OCI-LY3 (cell line): ENCODE measurements at regions not wholly inside any gene's neighbourhood (a gene's known extent, or its start where the extent isn't known, plus 50 kb on each side); places are given as distances from the start of the nearest gene placed in this dataset.

Experiments used
- H2AFZ ChIP-seq: fragments of 200-600, 300-600 bp; shearing (Covaris generic); 2 replicates; pipeline ENCODE4 v1.6.0; 2014; ENCODE audit warnings: antibody characterized with exemption, low read depth, low read length
- H3K27ac ChIP-seq: fragments of 200-600, 300-600 bp; sonication (generic); 2 replicates; pipeline ENCODE4 v1.5.1; 2014; ENCODE audit warnings: mild to moderate bottlenecking, low read length, moderate library complexity, mixed read lengths
- H3K27me3 ChIP-seq: fragments of 200-600, 300-600 bp; sonication (generic); 2 replicates; pipeline ENCODE4 v1.6.1; 2014; ENCODE audit warnings: low read depth, low read length, mixed read lengths
- H3K36me3 ChIP-seq: fragments of 200-600, 300-600 bp; sonication (generic); replicated peaks from 2 replicates; pipeline ENCODE3; 2014; ENCODE audit warnings: low read depth, low read length, mixed read lengths
- H3K4me1 ChIP-seq: fragments of 300-600, 200-600 bp; sonication (generic); 2 replicates; pipeline ENCODE4 v1.6.1; 2014; ENCODE audit warnings: low read length, mixed read lengths
- H3K4me2 ChIP-seq: fragments of 200-600, 300-600 bp; sonication (generic); 2 replicates; pipeline ENCODE4 v1.6.1; 2014; ENCODE audit warnings: low read length, mixed read lengths
- H3K4me3 ChIP-seq: fragments of 300-600, 200-600 bp; sonication (generic); 2 replicates; pipeline ENCODE4 v1.5.1; 2014; ENCODE audit warnings: antibody characterized with exemption, mild to moderate bottlenecking, low read length, moderate library complexity
- H3K79me2 ChIP-seq: fragments of 300-600, 200-600 bp; shearing (Covaris generic); 2 replicates; pipeline ENCODE4 v1.6.1; 2014; ENCODE audit warnings: mild to moderate bottlenecking, low read length, mixed read lengths
- H3K9ac ChIP-seq: fragments of 300-600, 200-600 bp; shearing (Covaris generic); 2 replicates; pipeline ENCODE4 v1.6.0; 2014; ENCODE audit warnings: mild to moderate bottlenecking, low read length, moderate library complexity
- H3K9me3 ChIP-seq: fragments of 200-600, 300-600 bp; shearing (Covaris generic); 2 replicates; pipeline ENCODE4 v1.6.1; 2014; ENCODE audit warnings: low read length, mixed read lengths; ENCODE audit not compliant: insufficient read depth
- H4K20me1 ChIP-seq: fragments of 200-600, 300-600 bp; sonication (generic); 2 replicates; pipeline ENCODE4 v1.6.1; 2016; ENCODE audit warnings: low read length, mixed read lengths; ENCODE audit not compliant: insufficient read depth
- CTCF ChIP-seq: fragments of 200-600, 300-600 bp; sonication (generic); IDR thresholded peaks from 2 replicates; pipeline ENCODE4 v1.5.1; 2014; ENCODE audit warnings: antibody characterized with exemption, low read length, low read depth
- EZH2phosphoT487 ChIP-seq: fragments of 200-600 bp; shearing (Covaris generic); IDR thresholded peaks from 2 replicates; pipeline ENCODE4 v1.6.1; 2018; ENCODE audit warnings: antibody characterized with exemption, mixed run types, low read depth

- Histone ChIP-seq H3K4me1 (no peaks in the 10 kb centered on the region), H3K4me3 (no peak overlapping the region), H3K27ac (no peak overlapping the region), H3K4me2 (no peak overlapping the region), H3K9ac (no peak overlapping the region), H4K20me1 (no peaks in the 10 kb centered on the region), H3K27me3 (no peaks in the 10 kb centered on the region), H2AFZ (no peak overlapping the region), H3K79me2 (no peaks in the 10 kb centered on the region), H3K9me3 (no peaks in the 10 kb centered on the region), H3K36me3 (no peaks in the 10 kb centered on the region)
- TF ChIP-seq EZH2phosphoT487 (no peak), CTCF (no peak)
These were observed 209.3 kb downstream of the ZNF608 start for GRCh38 chr5:124537107-124537506.

GRCh38 chr5:124536333-124536732, 210.1 kb downstream of the ZNF608 start:
- H3K36me3 ChIP-seq = no peaks in the 10 kb centered on the region
- H3K79me2 ChIP-seq = no peaks in the 10 kb centered on the region
- H3K27ac ChIP-seq = no peak overlapping the region
- TF ChIP-seq CTCF (no peak), EZH2phosphoT487 (no peak)
- H3K4me3 ChIP-seq = no peak overlapping the region
- no peak overlapping the region for H3K9ac ChIP-seq
- no peaks in the 10 kb centered on the region for H3K9me3 ChIP-seq
- no peak overlapping the region for H3K4me2 ChIP-seq
- H4K20me1 ChIP-seq = no peaks in the 10 kb centered on the region
- no peak overlapping the region for H2AFZ ChIP-seq
- no peaks in the 10 kb centered on the region for H3K27me3 ChIP-seq
- no peaks in the 10 kb centered on the region for H3K4me1 ChIP-seq

GRCh38 chr5:124530916-124531315, 215.5 kb downstream of the ZNF608 start:
- no peak overlapping the region for H3K27ac ChIP-seq
- H4K20me1 ChIP-seq = no peaks in the 10 kb centered on the region
- H3K9me3 ChIP-seq = no peaks in the 10 kb centered on the region
- no peaks in the 10 kb centered on the region for H3K36me3 ChIP-seq
- H2AFZ ChIP-seq = no peak overlapping the region
- no peak overlapping the region for H3K4me2 ChIP-seq
- TF ChIP-seq CTCF (no peak), EZH2phosphoT487 (no peak)
- peaks cover 27% of the 10 kb centered on the region for H3K4me1 ChIP-seq
- H3K4me3 ChIP-seq = no peak overlapping the region
- H3K79me2 ChIP-seq = no peaks in the 10 kb centered on the region
- H3K27me3 ChIP-seq = peaks cover 3% of the 10 kb centered on the region; the same call in 1 of the 2 replicates
- no peak overlapping the region for H3K9ac ChIP-seq

GRCh38 chr5:124528838-124529237, 217.6 kb downstream of the ZNF608 start:
- Histone ChIP-seq H3K9me3 (no peaks in the 10 kb centered on the region), H3K79me2 (no peaks in the 10 kb centered on the region), H3K27me3 (peaks cover 3% of the 10 kb centered on the region; the same call in 1 of the 2 replicates), H3K4me2 (peak overlapping the region; percentile 8; the same call in 1 of the 2 replicates), H3K9ac (no peak overlapping the region), H3K4me3 (no peak overlapping the region), H2AFZ (no peak overlapping the region), H3K36me3 (no peaks in the 10 kb centered on the region), H4K20me1 (no peaks in the 10 kb centered on the region), H3K4me1 (peaks cover 38% of the 10 kb centered on the region), H3K27ac (no peak overlapping the region)
- no peak for TF ChIP-seq CTCF
- no peak for TF ChIP-seq EZH2phosphoT487
